ENCODE measurements at regions not wholly inside any gene's neighbourhood (a gene's known extent, or its start where the extent isn't known, plus 50 kb on each side); places are given as distances from the start of the nearest gene placed in this dataset.

GRCh38 chr2:7819850-7820249 is 862.0 kb upstream of the ID2 start:
- no CpG with 5 or more reads among the region's 4 CpGs for WGBS (ENCODE audit: extremely low coverage, insufficient read length, low lambda C conversion rate)
- Histone ChIP-seq H3K14ac (ENCODE audit: insufficient read depth, low read length) (no peak overlapping the region), H4K20me1 (ENCODE audit: control insufficient read depth, insufficient read depth, insufficient read length) (no peaks in the 10 kb centered on the region), H3K18ac (ENCODE audit: insufficient read length, low read depth, low read length) (no peak overlapping the region), H3K4me1 (ENCODE audit: insufficient read depth, low read length) (no peaks in the 10 kb centered on the region), H3K27me3 (ENCODE audit: insufficient read depth, low read length) (no peaks in the 10 kb centered on the region), H2AK5ac (ENCODE audit: insufficient read length, low read length) (no peak overlapping the region), H3K79me2 (ENCODE audit: insufficient read depth, low read length) (no peaks in the 10 kb centered on the region), H2BK20ac (ENCODE audit: low read depth, low read length, poor library complexity, severe bottlenecking) (no peak overlapping the region), H3K79me1 (ENCODE audit: insufficient read depth, low read depth, low read length, poor library complexity, severe bottlenecking) (no peaks in the 10 kb centered on the region), H2BK5ac (ENCODE audit: insufficient read length, low read length) (no peak overlapping the region), H2AFZ (ENCODE audit: low read length) (no peak overlapping the region), H3K4me2 (ENCODE audit: insufficient read depth, insufficient read length, low read length) (no peak overlapping the region), H3K27ac (ENCODE audit: insufficient read length, low read depth, low read length) (no peak overlapping the region), H2BK120ac (ENCODE audit: low read depth, low read length, poor library complexity, severe bottlenecking) (no peak overlapping the region), H4K91ac (ENCODE audit: insufficient read length, low read depth, low read length) (no peak overlapping the region), H3K56ac (ENCODE audit: insufficient read length, low read depth, low read length) (no peak overlapping the region), H3K23me2 (ENCODE audit: insufficient read length, low read depth, low read length, poor library complexity, severe bottlenecking) (no peaks in the 10 kb centered on the region), H3K4ac (ENCODE audit: low read depth, low read length) (no peak overlapping the region), H3K9ac (ENCODE audit: extremely low read depth, insufficient read length, low read length) (no peak overlapping the region), H4K5ac (ENCODE audit: insufficient read length, low read depth, low read length) (no peak overlapping the region), H4K8ac (replicated peaks; ENCODE audit: insufficient read length, low read depth, low read length) (no peak overlapping the region), H3T11ph (ENCODE audit: low read length) (no peak overlapping the region), H2BK12ac (ENCODE audit: insufficient read length, low read depth, low read length) (no peak overlapping the region), H3K9me3 (ENCODE audit: control insufficient read depth, low read depth, low read length) (no peaks in the 10 kb centered on the region), H3K23ac (ENCODE audit: insufficient read length, low read depth, low read length) (no peak overlapping the region), H2BK15ac (ENCODE audit: low read depth, low read length) (no peak overlapping the region)
- Mint-ChIP-seq H3K27ac (no peak overlapping the region), H3K4me1 (peaks cover 5 to 6% of the 10 kb centered on the region in 2 experiments), H3K9me3 (no peaks in the 10 kb centered on the region), H3K36me3 (ENCODE audit: insufficient read depth in 1 of 3, low read depth in 3 of 3) (no peaks in the 10 kb centered on the region; a peak in 2 of 7 replicates), H3K4me3 (no peak overlapping the region), H3K27me3 (ENCODE audit: low read depth) (no peaks in the 10 kb centered on the region)
- TF ChIP-seq, protein P1, sequence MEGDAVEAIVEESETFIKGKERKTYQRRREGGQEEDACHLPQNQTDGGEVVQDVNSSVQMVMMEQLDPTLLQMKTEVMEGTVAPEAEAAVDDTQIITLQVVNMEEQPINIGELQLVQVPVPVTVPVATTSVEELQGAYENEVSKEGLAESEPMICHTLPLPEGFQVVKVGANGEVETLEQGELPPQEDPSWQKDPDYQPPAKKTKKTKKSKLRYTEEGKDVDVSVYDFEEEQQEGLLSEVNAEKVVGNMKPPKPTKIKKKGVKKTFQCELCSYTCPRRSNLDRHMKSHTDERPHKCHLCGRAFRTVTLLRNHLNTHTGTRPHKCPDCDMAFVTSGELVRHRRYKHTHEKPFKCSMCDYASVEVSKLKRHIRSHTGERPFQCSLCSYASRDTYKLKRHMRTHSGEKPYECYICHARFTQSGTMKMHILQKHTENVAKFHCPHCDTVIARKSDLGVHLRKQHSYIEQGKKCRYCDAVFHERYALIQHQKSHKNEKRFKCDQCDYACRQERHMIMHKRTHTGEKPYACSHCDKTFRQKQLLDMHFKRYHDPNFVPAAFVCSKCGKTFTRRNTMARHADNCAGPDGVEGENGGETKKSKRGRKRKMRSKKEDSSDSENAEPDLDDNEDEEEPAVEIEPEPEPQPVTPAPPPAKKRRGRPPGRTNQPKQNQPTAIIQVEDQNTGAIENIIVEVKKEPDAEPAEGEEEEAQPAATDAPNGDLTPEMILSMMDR (conservative IDR thresholded peaks at IDR 0.05): no peak
- DNase-seq: no peak

Data from H9 (cell line).